Lower leg skin (tissue), 3 donors: ENCODE measurements at regions not wholly inside any gene's neighbourhood (a gene's known extent, or its start where the extent isn't known, plus 50 kb on each side); places are given as distances from the start of the nearest gene placed in this dataset.

Source experiments
- CTCF ChIP-seq, 3 donors: fragments of 450-650 bp; IDR thresholded peaks; one replicate each; pipeline ENCODE4 v1.5.1; 2016; ENCODE audit warnings: antibody characterized with exemption in 3 of 3, mild to moderate bottlenecking in 3 of 3, moderate library complexity in 2 of 3
- POLR2A ChIP-seq, 2 donors: fragments of 450-650 bp; IDR thresholded peaks; one replicate each; pipeline ENCODE4 v1.6.1; 2016 to 2017; ENCODE audit warnings: antibody characterized with exemption in 2 of 2, mild to moderate bottlenecking in 1 of 2, moderate library complexity in 1 of 2

- no peak for TF ChIP-seq POLR2A (IDR thresholded peaks at IDR 0.05)
- no peak for TF ChIP-seq CTCF (IDR thresholded peaks at IDR 0.05)
These were observed 225.5 kb upstream of the SAMSN1 start for GRCh38 chr21:14771593-14771992.
